PC-3 (cell line): ENCODE measurements at regions not wholly inside any gene's neighbourhood (a gene's known extent, or its start where the extent isn't known, plus 50 kb on each side); places are given as distances from the start of the nearest gene placed in this dataset.
"Not testable (repeated sequence)": the region's sequence is repeated elsewhere in the genome, so short reads cannot be mapped to it uniquely, and the experiment has no call there.

Source experiments
- ATAC-seq: fragments of 200-7000 bp; cut with Tn5 transposase; 2 replicates; pipeline ENCODE4 v1.9.1; 2020; ENCODE audit warnings: mild to moderate bottlenecking, moderate library complexity
- BruUV-seq: library from RNA; stranded (reverse); fragments of 400-500 nt; replicated peaks from 2 replicates; lab custom pipeline; 2021; lab: Mats Ljungman, UMichigan
- CTCF ChIA-PET: fragments of 300-600 bp; sonication (Branson Sonifier 250); formaldehyde crosslinking; loops from one replicate; lab custom pipeline; 2022; ENCODE audit warnings: antibody characterized with exemption; lab: Charles Lee
- POLR2A ChIA-PET: fragments of 300-600 bp; sonication (Branson Sonifier 250); formaldehyde crosslinking; loops from one replicate; lab custom pipeline; 2022; ENCODE audit warnings: antibody characterized with exemption; ENCODE audit not compliant: unreplicated experiment; lab: Charles Lee
- DNase-seq: peaks from one replicate; pipeline ENCODE4 v3.0.0-alpha.2; 2015
- H2AFZ ChIP-seq: fragments of 300-600 bp; sonication (generic); 2 replicates; pipeline ENCODE4 v1.6.0; 2016; ENCODE audit warnings: antibody characterized with exemption, low read length
- H3F3A ChIP-seq: fragments of 300-600 bp; sonication (generic); one replicate; pipeline ENCODE4 v1.6.0; 2017; ENCODE audit warnings: antibody characterized with exemption, low read length, control low read depth, mild to moderate bottlenecking; ENCODE audit not compliant: unreplicated experiment
- H3K27ac ChIP-seq: fragments of 300-600 bp; sonication (generic); 2 replicates; pipeline ENCODE4 v1.5.1; 2016; ENCODE audit warnings: mild to moderate bottlenecking, low read length
- H3K27me3 ChIP-seq: fragments of 300-600 bp; sonication (generic); 2 replicates; pipeline ENCODE4 v1.6.1; 2016; ENCODE audit warnings: low read length, mixed read lengths
- H3K36me3 ChIP-seq: fragments of 300-600 bp; sonication (generic); 2 replicates; pipeline ENCODE4 v1.6.1; 2016; ENCODE audit warnings: low read depth, mixed run types, low read length, mixed read lengths
- H3K4me1 ChIP-seq: fragments of 300-600 bp; sonication (generic); 2 replicates; pipeline ENCODE4 v1.5.1; 2016; ENCODE audit warnings: low read length; ENCODE audit not compliant: insufficient read depth
- H3K4me2 ChIP-seq: fragments of 300-600 bp; sonication (generic); 2 replicates; pipeline ENCODE4 v1.6.0; 2016; ENCODE audit warnings: low read length
- H3K4me3 ChIP-seq: fragments of 300-600 bp; sonication (generic); 2 replicates; pipeline ENCODE4 v1.5.1; 2016; ENCODE audit warnings: mild to moderate bottlenecking, low read length, mixed read lengths
- H3K79me2 ChIP-seq: fragments of 300-600 bp; sonication (generic); 2 replicates; pipeline ENCODE4 v1.6.1; 2017; ENCODE audit warnings: low read length, mixed read lengths
- H3K9ac ChIP-seq: fragments of 300-600 bp; sonication (generic); 2 replicates; pipeline ENCODE4 v1.6.0; 2016; ENCODE audit warnings: mild to moderate bottlenecking, low read length
- H3K9me2 ChIP-seq: fragments of 300-600 bp; sonication (generic); replicated peaks from 2 replicates; pipeline ENCODE4 v1.6.1; 2016; ENCODE audit warnings: mixed run types, low read length, mixed read lengths
- H3K9me3 ChIP-seq: fragments of 300-600 bp; sonication (generic); 2 replicates; pipeline ENCODE4 v1.6.1; 2016; ENCODE audit warnings: low read length, mixed read lengths
- H4K20me1 ChIP-seq: fragments of 300-600 bp; sonication (generic); 2 replicates; pipeline ENCODE4 v1.6.1; 2016; ENCODE audit warnings: low read length, mixed read lengths
- EZH2 ChIP-seq: fragments of 300-600 bp; sonication (generic); IDR thresholded peaks from one replicate; pipeline ENCODE4 v1.6.1; 2017; ENCODE audit warnings: antibody characterized with exemption, mild to moderate bottlenecking, low read length; ENCODE audit not compliant: unreplicated experiment
- EZH2phosphoT487 ChIP-seq: fragments of 300-600 bp; sonication (generic); IDR thresholded peaks from 2 replicates; pipeline ENCODE4 v1.6.1; 2018; ENCODE audit warnings: mild to moderate bottlenecking, antibody characterized with exemption, low read length, borderline replicate concordance
- intact Hi-C: fragments of 100-400 bp; cut with micrococcal nuclease; formaldehyde crosslinking; loops from 2 replicates; pipeline ENCODE4 v1.9.0; 2023
- TF ChIP-seq, protein P1 (sequence below): fragments of 300-600 bp; sonication (generic); conservative IDR thresholded peaks from 2 replicates; pipeline ENCODE4 v1.5.1; 2017; ENCODE audit warnings: antibody characterized with exemption, low read depth, mild to moderate bottlenecking, low read length

DNA sequence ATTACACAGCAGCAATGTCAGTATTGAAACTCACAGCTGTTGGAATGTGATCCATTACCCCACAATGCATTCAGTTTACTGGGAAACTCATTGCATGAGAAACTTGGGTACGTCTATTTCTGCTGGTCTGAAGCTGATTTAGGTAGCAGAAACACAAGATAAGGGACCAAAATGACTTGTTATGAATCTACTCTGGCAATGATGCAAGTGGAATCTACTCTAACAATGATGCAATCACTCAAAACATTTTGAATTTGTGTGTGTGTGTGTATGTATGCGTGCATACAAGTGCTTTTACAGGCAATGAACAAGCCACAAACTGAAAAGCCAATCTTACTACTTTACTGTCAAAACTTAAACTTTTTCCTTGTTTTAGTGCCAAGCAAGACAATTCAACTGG is 406.7 kb downstream of the ADCYAP1 start:
- Histone ChIP-seq H3K4me3 (no peak overlapping the region), H3K9me2 (no peaks in the 10 kb centered on the region), H3K9me3 (no peaks in the 10 kb centered on the region), H3K4me1 (no peaks in the 10 kb centered on the region), H3F3A (no peaks in the 10 kb centered on the region), H3K36me3 (no peaks in the 10 kb centered on the region), H2AFZ (no peak overlapping the region), H3K4me2 (no peak overlapping the region), H4K20me1 (no peaks in the 10 kb centered on the region), H3K27ac (no peak overlapping the region), H3K27me3 (no peaks in the 10 kb centered on the region), H3K9ac (no peak overlapping the region), H3K79me2 (no peaks in the 10 kb centered on the region)
- CTCF ChIA-PET: no interaction called here
- no peak for ATAC-seq
- BruUV-seq: no TSS peak
- intact Hi-C loops: no loop called here
- POLR2A ChIA-PET: no interaction called here
- TF ChIP-seq, protein P1, sequence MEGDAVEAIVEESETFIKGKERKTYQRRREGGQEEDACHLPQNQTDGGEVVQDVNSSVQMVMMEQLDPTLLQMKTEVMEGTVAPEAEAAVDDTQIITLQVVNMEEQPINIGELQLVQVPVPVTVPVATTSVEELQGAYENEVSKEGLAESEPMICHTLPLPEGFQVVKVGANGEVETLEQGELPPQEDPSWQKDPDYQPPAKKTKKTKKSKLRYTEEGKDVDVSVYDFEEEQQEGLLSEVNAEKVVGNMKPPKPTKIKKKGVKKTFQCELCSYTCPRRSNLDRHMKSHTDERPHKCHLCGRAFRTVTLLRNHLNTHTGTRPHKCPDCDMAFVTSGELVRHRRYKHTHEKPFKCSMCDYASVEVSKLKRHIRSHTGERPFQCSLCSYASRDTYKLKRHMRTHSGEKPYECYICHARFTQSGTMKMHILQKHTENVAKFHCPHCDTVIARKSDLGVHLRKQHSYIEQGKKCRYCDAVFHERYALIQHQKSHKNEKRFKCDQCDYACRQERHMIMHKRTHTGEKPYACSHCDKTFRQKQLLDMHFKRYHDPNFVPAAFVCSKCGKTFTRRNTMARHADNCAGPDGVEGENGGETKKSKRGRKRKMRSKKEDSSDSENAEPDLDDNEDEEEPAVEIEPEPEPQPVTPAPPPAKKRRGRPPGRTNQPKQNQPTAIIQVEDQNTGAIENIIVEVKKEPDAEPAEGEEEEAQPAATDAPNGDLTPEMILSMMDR: no peak
- TF ChIP-seq EZH2: no peak
- DNase-seq: no peak

DNA sequence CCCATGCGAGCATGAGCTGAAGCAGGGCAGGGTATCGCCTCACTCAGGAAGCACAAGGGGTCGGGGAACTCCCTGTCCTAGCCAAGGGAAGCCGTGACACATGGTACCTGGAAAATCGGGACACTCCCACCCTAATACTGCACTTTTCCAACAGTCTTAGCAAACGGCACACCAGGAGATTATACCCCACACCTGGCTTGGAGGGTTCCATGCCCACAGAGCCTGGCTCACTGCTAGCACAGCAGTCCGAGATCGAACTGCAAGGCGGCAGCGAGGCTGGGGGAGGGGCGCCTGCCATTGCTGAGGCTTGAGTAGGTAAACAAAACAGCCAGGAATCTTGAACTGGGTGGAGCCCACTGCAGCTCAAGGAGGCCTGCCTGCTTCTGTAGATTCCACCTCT is 430.7 kb downstream of the ADCYAP1 start:
- H3K27me3 ChIP-seq, H3K9me2 ChIP-seq, H3F3A ChIP-seq, DNase-seq, intact Hi-C loops, H3K4me3 ChIP-seq, H3K27ac ChIP-seq, H3K9ac ChIP-seq, H2AFZ ChIP-seq, CTCF ChIA-PET, BruUV-seq, H4K20me1 ChIP-seq, H3K4me1 ChIP-seq, H3K9me3 ChIP-seq, H3K79me2 ChIP-seq, H3K4me2 ChIP-seq, H3K36me3 ChIP-seq, ATAC-seq, POLR2A ChIA-PET: not testable (repeated sequence)

DNA sequence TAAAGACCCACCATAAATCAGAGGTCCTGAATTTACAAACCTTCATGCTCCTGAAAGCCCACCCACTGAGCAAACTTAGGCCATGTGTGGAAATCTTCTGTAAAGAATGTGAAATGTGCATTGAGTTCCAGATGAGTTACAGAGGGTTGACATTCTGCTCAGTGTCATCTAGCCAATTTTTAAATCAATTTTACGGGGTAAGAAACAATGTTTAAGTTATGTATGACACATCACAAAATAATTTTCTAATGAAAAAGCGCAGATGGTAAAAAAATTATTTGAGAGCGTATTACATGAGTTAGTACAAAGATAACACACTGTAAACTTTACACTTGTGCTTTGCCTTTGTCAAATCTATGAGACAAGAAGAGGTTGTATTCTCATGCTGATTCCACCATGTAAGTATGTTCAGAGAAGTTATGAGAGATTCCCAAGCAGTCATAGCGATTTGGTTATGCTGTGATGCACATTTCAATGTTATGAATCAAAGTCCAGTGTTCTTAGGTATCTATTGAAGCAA is 446.3 kb downstream of the ADCYAP1 start:
- Histone ChIP-seq H3K79me2 (no peaks in the 10 kb centered on the region), H3K9me2 (no peaks in the 10 kb centered on the region), H3K4me1 (peaks cover 13% of the 10 kb centered on the region), H3K27me3 (no peaks in the 10 kb centered on the region), H3K4me3 (no peak overlapping the region), H3K4me2 (peak overlapping the region; percentile 17), H3K9ac (no peak overlapping the region), H3K9me3 (peaks cover 4% of the 10 kb centered on the region; the same call in 1 of the 2 replicates), H3K27ac (peak overlapping the region; percentile 21; the same call in 1 of the 2 replicates), H3K36me3 (no peaks in the 10 kb centered on the region), H2AFZ (peak overlapping the region; percentile 7; the same call in 1 of the 2 replicates), H3F3A (no peaks in the 10 kb centered on the region), H4K20me1 (no peaks in the 10 kb centered on the region)
- no TSS peak for BruUV-seq
- POLR2A ChIA-PET: no interaction called here
- peak; percentile 68 for DNase-seq
- CTCF ChIA-PET: no interaction called here
- ATAC-seq: peak; percentile 88
- intact Hi-C loops: loop anchor here (2.0 kb wide), 2 partner anchors 42 to 56 kb away; no protein-coding TSS in a partner anchor
- TF ChIP-seq, protein P1: no peak
- TF ChIP-seq EZH2phosphoT487 (no peak), EZH2 (no peak)
